ENCODE measurements at regions not wholly inside any gene's neighbourhood (a gene's known extent, or its start where the extent isn't known, plus 50 kb on each side); places are given as distances from the start of the nearest gene placed in this dataset.

DNA sequence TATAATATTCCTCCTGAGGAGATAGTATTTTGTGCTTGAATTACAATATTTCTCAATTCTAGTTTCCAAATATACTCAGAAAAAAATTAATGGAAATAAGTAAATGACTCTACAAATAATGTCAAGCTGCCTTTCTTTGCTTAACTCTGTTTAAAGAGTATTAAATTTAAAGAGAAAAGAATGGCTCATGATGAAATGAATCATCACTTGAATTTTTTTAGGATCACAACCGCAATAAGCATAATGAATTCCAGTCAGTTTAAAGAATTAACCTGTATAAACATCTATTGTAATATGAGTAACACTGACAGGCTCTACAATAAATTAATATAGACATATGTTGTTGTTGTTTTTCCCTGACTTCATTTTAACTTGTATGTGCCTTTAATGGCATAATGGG is 266.2 kb upstream of the ADGRB3 start:
- TF ChIP-seq, protein P1, sequence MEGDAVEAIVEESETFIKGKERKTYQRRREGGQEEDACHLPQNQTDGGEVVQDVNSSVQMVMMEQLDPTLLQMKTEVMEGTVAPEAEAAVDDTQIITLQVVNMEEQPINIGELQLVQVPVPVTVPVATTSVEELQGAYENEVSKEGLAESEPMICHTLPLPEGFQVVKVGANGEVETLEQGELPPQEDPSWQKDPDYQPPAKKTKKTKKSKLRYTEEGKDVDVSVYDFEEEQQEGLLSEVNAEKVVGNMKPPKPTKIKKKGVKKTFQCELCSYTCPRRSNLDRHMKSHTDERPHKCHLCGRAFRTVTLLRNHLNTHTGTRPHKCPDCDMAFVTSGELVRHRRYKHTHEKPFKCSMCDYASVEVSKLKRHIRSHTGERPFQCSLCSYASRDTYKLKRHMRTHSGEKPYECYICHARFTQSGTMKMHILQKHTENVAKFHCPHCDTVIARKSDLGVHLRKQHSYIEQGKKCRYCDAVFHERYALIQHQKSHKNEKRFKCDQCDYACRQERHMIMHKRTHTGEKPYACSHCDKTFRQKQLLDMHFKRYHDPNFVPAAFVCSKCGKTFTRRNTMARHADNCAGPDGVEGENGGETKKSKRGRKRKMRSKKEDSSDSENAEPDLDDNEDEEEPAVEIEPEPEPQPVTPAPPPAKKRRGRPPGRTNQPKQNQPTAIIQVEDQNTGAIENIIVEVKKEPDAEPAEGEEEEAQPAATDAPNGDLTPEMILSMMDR (IDR thresholded peaks at IDR 0.05), result no peak
- Mint-ChIP-seq H3K4me3 (no peak overlapping the region), H3K27me3 (ENCODE audit: low read depth, poor library complexity) (peaks cover 3% of the 10 kb centered on the region), H3K36me3 (ENCODE audit: low read depth) (no peaks in the 10 kb centered on the region), H3K27ac (no peak overlapping the region), H3K9me3 (no peaks in the 10 kb centered on the region), H3K4me1 (no peaks in the 10 kb centered on the region)
- no peak for DNase-seq

DNA sequence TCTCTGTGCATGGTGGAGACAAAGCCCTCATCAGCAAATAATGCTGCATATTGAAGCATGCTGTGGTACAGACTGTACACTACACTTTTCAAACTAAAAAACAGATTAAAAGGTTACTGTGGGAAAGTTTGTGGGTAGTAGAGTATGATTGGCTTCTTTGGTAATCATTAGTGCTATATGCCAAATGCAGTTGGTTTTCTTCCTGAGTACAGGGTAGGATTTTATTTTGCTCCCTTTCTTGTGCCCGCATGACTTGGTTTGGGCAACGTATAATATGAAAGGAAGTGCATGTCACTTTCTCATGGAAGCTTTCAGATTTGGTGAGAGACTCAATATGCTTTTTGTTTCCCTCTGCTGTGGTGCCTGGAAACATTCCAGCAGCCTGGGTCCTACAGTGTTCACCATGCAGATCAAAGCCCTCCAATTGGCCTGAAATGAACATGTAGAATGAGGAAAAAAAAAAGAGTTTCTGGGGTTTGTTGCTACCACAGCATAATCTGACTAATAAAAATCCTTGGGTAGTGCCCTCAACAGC is 270.7 kb upstream of the ADGRB3 start:
- H3K9me3 Mint-ChIP-seq, result peaks cover 7% of the 10 kb centered on the region
- peaks cover 6% of the 10 kb centered on the region for H3K4me1 Mint-ChIP-seq
- no peaks in the 10 kb centered on the region for H3K27me3 Mint-ChIP-seq (ENCODE audit: low read depth, poor library complexity)
- H3K27ac Mint-ChIP-seq, result no peak overlapping the region
- no peaks in the 10 kb centered on the region for H3K36me3 Mint-ChIP-seq (ENCODE audit: low read depth)
- no peak for DNase-seq
- TF ChIP-seq, protein P1 (IDR thresholded peaks at IDR 0.05), result no peak
- no peak overlapping the region for H3K4me3 Mint-ChIP-seq

DNA sequence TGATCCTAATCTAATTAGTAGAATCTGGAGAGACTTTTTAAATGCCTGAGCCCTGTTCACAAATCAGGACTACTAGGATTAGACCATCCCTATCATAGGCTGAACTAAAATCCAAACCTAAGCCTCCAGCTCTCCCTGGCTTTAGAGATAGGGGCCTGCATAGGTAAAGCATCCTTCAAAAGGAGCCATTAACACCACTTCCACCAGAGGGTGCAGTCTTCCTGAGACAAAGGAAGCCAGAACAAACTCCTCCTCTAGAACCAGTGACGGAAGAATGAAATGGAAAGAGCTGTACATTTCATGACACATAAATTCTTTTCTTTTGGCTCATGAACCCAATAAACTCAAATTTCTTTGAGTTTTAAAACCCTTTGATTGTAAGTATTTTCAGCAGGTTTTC is 291.2 kb upstream of the ADGRB3 start:
- peak; percentile 37 for DNase-seq
- no peaks in the 10 kb centered on the region for H3K27me3 Mint-ChIP-seq (ENCODE audit: low read depth, poor library complexity)
- TF ChIP-seq, protein P1 (IDR thresholded peaks at IDR 0.05), result peak; percentile 57
- no peak overlapping the region for H3K4me3 Mint-ChIP-seq
- H3K27ac Mint-ChIP-seq, result no peak overlapping the region
- no peaks in the 10 kb centered on the region for H3K36me3 Mint-ChIP-seq (ENCODE audit: low read depth)
- H3K4me1 Mint-ChIP-seq, result no peaks in the 10 kb centered on the region
- H3K9me3 Mint-ChIP-seq, result no peaks in the 10 kb centered on the region

DNA sequence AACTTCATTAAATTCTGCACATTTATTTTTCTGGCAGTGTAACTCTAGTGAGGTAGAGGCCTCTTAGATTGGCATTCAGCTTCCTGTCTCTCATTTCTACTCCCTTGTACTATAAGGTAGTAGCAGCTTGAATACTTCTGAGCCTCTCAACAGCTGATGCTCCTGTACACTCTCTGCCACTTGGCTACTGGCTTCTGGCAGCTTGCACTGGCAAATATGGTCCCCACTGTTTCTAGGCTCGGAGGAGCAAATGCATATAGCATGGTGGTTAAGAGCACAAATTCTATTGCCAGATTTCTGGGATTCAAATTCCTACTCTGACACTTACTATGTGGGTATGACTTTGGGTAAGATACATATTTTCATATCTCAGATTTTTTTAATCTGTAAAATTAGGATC is 292.8 kb upstream of the ADGRB3 start:
- no peak for DNase-seq
- peaks cover 4% of the 10 kb centered on the region for H3K4me1 Mint-ChIP-seq
- no peaks in the 10 kb centered on the region for H3K9me3 Mint-ChIP-seq
- H3K27ac Mint-ChIP-seq, result no peak overlapping the region
- H3K36me3 Mint-ChIP-seq (ENCODE audit: low read depth), result no peaks in the 10 kb centered on the region
- no peaks in the 10 kb centered on the region for H3K27me3 Mint-ChIP-seq (ENCODE audit: low read depth, poor library complexity)
- TF ChIP-seq, protein P1 (IDR thresholded peaks at IDR 0.05), result no peak
- no peak overlapping the region for H3K4me3 Mint-ChIP-seq

DNA sequence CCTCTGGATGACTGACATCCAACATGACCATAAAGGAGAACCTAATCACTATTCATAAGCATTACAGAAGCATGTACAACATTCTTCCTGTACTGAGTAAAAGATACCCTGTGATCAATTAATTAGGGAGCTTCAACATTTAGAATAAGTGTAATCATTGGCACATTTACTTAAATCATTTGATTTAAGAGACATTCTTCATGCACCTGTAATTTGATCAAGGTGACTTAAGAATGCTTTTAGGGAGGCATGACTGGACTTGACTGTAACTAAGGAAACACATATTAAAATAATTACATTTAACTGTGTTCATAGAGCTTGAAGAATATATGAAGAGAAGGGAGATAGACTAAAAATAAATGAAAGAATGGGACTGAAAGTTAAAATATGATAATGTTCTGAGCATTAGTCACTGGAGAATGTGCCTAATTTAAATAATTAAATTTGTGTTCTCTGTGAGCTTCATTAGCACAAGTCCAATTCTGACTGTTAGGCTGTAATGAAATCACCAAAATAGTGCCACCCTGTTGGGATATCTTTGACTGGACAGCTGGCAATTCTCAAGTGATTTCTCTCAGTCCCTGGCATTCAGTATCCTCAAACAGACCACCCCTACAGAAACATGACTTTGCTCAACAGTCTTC is 295.5 kb upstream of the ADGRB3 start:
- Mint-ChIP-seq H3K27me3 (ENCODE audit: low read depth, poor library complexity) (no peaks in the 10 kb centered on the region), H3K36me3 (ENCODE audit: low read depth) (no peaks in the 10 kb centered on the region), H3K4me1 (peaks cover 6% of the 10 kb centered on the region), H3K9me3 (no peaks in the 10 kb centered on the region), H3K27ac (no peak overlapping the region), H3K4me3 (no peak overlapping the region)
- DNase-seq, result no peak
- TF ChIP-seq, protein P1 (IDR thresholded peaks at IDR 0.05), result no peak

DNA sequence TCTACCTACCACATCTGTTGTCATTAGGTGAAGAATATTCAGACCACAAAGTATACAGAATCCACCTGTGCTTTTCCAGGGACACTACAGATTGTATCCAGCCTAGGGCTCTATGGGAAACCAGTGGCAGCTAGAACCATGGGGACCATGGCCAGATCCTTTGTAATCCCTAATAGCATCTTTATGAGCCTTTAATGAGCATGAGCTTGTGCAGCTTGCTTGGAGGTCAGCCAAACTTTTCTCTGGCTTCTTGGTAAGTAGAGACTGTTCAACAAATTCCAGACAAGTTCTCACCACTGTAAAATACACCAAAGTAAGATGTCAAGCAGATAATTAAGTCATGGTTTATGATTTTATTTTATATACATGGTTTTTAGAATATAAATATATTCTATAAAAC is 301.6 kb upstream of the ADGRB3 start:
- H3K9me3 Mint-ChIP-seq, result no peaks in the 10 kb centered on the region
- no peak for DNase-seq
- no peak overlapping the region for H3K27ac Mint-ChIP-seq
- no peaks in the 10 kb centered on the region for H3K36me3 Mint-ChIP-seq (ENCODE audit: low read depth)
- TF ChIP-seq, protein P1 (IDR thresholded peaks at IDR 0.05), result no peak
- peaks cover 6% of the 10 kb centered on the region for H3K4me1 Mint-ChIP-seq
- no peak overlapping the region for H3K4me3 Mint-ChIP-seq
- H3K27me3 Mint-ChIP-seq (ENCODE audit: low read depth, poor library complexity), result no peaks in the 10 kb centered on the region
